Skeletal muscle cell (primary cell): ENCODE measurements at regions not wholly inside any gene's neighbourhood (a gene's known extent, or its start where the extent isn't known, plus 50 kb on each side); places are given as distances from the start of the nearest gene placed in this dataset.
"Not testable (repeated sequence)": the region's sequence is repeated elsewhere in the genome, so short reads cannot be mapped to it uniquely, and the experiment has no call there.

Experiments
- DNase-seq: peaks from one replicate; pipeline ENCODE4 v3.0.0-alpha.2; 2010; ENCODE audit warnings: low read depth
- H3K4me3 ChIP-seq: 2 replicates; pipeline ENCODE4 v1.5.1; 2011; ENCODE audit warnings: low read depth, mild to moderate bottlenecking, control low read depth, low read length, moderate library complexity

- no peak overlapping the region for H3K4me3 ChIP-seq
- no peak for DNase-seq
These were observed 180.5 kb upstream of the CLINT1 start for GRCh38 chr5:158039441-158039840.

DNA sequence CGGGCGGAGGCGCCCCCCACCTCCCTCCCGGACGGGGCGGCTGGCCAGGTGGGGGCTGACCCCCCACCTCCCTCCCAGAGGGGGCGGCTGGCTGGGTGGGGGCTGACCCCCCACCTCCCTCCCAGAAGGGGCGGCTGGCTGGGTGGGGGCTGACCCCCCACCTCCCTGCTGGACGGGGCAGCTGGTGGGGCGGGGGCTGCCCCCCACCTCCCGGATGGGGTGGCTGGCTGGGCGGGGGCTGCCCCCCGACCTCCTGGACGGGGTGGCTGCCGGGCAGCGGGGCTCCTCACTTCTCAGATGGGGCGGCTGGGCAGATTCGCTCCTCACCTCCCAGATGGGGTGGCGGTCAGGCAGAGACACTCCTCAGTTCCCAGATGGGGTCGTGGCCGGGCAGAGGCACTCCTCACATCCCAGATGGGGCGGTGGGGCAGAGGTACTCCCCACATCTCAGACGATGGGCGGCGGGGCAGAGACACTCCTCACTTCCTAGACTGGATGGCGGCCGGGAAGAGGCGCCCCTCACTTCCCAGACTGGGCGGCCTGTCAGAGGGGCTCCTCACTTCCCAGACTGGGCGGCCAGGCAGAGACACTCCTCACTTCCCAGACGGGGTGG lies 178.1 kb upstream of the CLINT1 start:
- DNase-seq, H3K4me3 ChIP-seq: not testable (repeated sequence)

DNA sequence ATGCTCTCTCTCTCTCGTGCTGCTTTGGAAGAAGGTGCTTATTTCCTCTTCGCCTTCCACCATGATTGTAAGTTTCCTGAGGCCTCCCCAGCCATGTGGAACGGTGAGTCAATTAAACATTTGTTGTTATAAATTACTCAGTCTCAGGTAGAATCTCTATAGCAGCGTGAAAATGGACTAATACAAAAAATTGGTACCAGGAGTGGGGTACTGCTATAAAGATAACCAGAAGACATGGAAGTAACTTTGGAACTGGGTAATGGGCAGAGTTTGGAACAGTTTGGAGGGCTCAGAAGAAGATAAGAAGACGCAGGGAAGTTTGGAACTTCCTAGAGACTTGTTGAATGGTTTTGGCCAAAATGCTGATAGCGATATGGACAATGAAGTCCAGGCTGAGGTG lies 175.6 kb upstream of the CLINT1 start:
- not testable (repeated sequence) for H3K4me3 ChIP-seq, DNase-seq

- no peak overlapping the region for H3K4me3 ChIP-seq
- DNase-seq = no peak
These were observed 174.8 kb upstream of the CLINT1 start for GRCh38 chr5:158033724-158034123.

GRCh38 chr5:158033076-158033475 lies 174.1 kb upstream of the CLINT1 start:
- no peak for DNase-seq
- no peak overlapping the region for H3K4me3 ChIP-seq

- H3K4me3 ChIP-seq = no peak overlapping the region
- DNase-seq = no peak
These were observed 173.3 kb upstream of the CLINT1 start for GRCh38 chr5:158032246-158032645.

- H3K4me3 ChIP-seq = no peak overlapping the region
- DNase-seq = no peak
These were observed 169.1 kb upstream of the CLINT1 start for GRCh38 chr5:158027806-158028775.

DNA sequence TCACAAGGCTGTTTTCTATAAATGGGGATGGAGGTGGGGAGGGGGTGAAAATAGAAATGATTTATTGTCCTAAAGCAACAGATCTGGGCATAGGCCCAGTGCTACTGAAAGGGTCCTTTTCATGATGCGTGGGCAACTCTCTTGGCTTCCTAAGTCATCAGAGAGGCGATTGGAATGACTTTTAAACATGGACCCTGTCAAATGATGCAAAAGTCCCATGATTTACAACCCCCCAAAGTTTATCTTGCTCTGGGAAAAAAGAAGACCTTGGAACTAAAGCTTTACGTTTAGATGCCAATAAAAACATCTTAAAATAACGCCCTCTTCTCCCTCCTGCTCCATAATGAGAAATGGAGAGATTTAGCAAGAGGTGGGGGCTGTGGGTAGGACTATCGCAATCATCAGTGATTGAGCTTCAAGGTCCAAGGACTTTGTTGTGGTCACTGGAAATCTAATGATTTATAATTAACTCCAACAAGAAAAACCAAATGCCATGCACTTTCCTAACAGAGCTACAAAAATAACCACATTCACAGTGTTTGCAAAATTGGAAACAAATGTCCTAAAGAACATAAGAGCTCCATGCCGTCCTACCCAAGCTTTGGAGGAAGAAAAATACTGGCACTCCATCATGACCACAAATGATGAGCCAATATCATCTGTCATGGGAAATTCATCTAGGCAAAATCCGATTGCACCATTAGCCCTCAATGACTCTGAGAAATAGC lies 167.5 kb upstream of the CLINT1 start:
- DNase-seq = peak; percentile 79

GRCh38 chr5:158023266-158023665 lies 164.3 kb upstream of the CLINT1 start:
- peak; percentile 85 for DNase-seq
- no peak overlapping the region for H3K4me3 ChIP-seq

More for the DNA sequence above, 167.5 kb upstream of the CLINT1 start:
- no peak overlapping the region for H3K4me3 ChIP-seq

DNA sequence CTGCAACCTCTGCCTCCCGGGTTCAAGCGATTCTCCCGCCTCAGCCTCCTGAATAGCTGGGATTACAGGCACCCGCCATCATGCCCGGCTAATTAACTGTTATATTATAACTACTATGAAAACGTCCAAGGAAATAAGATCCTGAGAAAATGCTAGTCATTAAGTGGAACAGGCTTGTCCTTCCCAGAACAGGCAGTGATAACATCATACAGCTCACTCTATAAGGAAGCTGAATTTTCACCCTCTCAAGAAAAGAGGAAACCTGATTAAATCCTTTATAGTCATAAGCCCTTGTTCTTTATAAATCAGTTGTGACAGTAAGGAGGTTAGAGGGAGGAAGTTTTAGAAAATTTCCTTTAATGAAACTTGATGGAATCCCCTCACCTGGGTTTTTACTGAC lies 163.9 kb upstream of the CLINT1 start:
- no peak for DNase-seq

DNA sequence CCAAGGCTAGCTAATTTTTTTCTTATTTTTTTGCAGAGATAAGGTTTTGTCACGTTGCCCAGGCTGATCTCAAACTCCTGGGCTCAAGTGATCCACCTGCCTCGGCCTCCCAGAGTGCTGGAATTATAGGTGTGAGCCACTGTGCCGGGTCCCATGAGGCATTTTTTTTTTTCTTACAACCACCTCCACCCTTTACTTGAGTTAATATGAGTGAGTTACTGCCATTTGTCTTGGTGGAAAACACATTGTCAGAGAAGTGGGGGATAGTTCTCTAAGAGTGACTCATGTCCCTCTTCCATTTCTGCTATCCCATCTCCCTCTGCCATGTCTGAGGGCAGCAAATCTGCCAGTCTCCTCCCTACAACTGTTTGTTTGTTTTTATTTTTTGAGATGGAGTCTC lies 163.4 kb upstream of the CLINT1 start:
- no peak overlapping the region for H3K4me3 ChIP-seq
- DNase-seq = no peak

More for the DNA sequence above, 163.9 kb upstream of the CLINT1 start:
- no peak overlapping the region for H3K4me3 ChIP-seq

DNA sequence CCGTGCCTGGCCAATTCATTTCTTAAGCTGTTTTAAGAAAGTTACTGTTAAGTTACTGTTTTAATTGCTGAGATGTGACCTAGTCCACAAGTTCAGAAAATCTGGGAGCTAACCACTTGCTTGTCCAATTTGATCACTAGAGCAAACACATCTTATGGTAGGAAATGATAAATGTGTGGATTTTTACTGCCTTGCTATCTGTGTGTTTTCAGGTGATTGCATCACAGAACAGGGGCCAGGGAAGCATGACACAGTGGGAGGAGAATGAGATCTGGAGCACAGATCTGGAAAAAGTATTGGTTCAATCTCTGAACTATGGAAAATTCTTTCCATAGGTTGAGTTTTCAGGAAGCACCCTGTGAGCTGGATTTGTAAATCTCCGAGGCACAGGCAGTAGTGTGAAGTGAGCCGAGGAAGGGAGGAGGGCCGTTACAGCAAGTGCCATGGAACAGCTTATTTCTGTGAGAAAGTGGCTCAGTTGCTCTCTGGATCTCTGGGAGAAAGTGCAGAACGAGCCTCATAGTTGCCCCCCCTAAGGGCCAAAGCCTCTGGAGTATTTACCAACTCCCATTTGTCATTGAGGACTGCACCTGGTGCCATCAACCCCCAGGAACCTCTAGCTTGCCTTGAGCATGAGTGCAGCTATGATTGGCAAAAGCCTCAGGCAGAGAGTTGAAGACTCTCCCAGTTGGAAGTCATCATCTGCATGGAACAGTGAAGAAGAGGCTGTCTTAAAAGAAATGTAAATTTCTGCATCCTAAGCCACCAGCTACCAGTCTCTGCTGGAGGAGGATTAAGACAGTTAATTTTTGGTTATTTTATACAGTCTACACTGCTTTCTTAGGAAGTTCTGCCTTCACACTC lies 161.8 kb upstream of the CLINT1 start:
- H3K4me3 ChIP-seq = no peak overlapping the region
- no peak for DNase-seq

DNA sequence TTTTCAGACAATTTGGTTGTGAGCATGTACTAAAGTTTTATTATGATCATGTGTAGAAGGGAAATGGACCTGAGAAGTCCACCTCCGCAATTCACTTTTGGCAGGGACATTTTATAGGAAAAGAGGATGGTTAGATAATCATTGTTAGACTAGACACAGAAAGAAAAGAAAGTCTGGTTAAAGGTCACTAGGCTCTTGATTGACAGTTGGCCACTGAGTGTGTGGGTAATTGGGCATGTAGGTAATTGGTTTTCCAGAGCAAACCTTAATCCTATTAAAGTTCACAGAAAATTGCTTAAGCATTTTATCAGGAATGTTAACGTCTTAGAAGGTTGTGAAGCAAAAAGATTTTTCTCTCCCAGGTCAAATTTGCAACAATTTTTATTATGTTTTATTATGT lies 158.5 kb upstream of the CLINT1 start:
- no peak overlapping the region for H3K4me3 ChIP-seq
- no peak for DNase-seq

DNA sequence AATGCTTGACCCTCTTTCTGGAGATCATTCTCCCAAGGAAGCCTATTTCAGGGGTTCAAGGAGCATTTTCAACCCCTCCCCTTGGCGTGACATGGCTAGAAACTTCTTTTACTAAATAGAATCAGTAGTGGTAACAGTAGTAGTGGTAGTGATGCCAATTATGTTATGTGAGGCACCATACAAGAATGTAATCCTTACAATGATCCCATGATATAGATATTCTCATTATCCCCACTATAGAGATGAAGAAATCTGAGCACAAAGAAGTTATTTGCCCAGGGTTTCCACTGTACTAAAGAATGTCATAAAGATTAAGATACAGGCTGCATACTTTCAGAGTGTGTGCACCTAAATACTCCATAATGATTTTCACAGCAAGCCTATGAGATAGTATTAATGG lies 155.4 kb upstream of the CLINT1 start:
- DNase-seq = no peak
- H3K4me3 ChIP-seq = no peak overlapping the region

GRCh38 chr5:158013939-158014338 lies 155.0 kb upstream of the CLINT1 start:
- H3K4me3 ChIP-seq = no peak overlapping the region
- peak; percentile 38 for DNase-seq

GRCh38 chr5:158013303-158013702 lies 154.4 kb upstream of the CLINT1 start:
- H3K4me3 ChIP-seq = no peak overlapping the region

GRCh38 chr5:158011422-158011821 lies 152.5 kb upstream of the CLINT1 start:
- H3K4me3 ChIP-seq = no peak overlapping the region
- no peak for DNase-seq

More at GRCh38 chr5:158013303-158013702, 154.4 kb upstream of the CLINT1 start:
- no peak for DNase-seq

DNA sequence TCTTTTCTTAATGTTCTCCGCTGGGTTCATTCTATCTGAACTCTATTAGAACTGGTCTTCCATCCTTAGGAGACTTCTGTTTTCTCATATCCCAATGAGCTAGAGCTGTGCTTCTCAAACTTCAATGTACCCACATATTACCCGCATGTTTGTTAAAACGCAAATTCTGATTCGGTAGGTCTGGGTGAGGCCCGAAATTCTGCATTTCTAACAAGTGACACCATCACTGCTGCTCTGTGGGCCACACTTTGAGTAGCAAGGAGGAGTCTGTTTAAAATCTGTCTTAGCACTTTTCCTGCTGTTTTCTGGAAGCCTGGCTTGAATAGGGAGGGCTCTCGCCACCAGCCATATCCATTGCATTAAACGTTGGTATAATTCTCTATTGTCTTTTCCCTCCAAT lies 151.9 kb upstream of the CLINT1 start:
- H3K4me3 ChIP-seq = no peak overlapping the region
- no peak for DNase-seq

- no peak overlapping the region for H3K4me3 ChIP-seq
- DNase-seq = no peak
These were observed 148.4 kb upstream of the CLINT1 start for GRCh38 chr5:158007336-158007735.
